ENCODE measurements at regions not wholly inside any gene's neighbourhood (a gene's known extent, or its start where the extent isn't known, plus 50 kb on each side); places are given as distances from the start of the nearest gene placed in this dataset.

GRCh38 chr20:22288957-22289356, 295.4 kb downstream of the FOXA2 start:
- H3K27ac ChIP-seq, result no peak overlapping the region
- no peak for TF ChIP-seq CTCF (IDR thresholded peaks at IDR 0.05)
- peak in 1 of 2 donors; percentile 53 for TF ChIP-seq POLR2AphosphoS5 (IDR thresholded peaks at IDR 0.05; ENCODE audit: insufficient read depth in 1 of 2, low read depth in 1 of 2)
- peaks cover 7% of the 10 kb centered on the region for H3K4me1 ChIP-seq
- H3K9me3 ChIP-seq, result no peaks in the 10 kb centered on the region
- DNase-seq (ENCODE audit: extremely low spot score in 2 of 2), result no peak
- H3K4me3 ChIP-seq, result no peak overlapping the region
- H3K36me3 ChIP-seq, result no peaks in the 10 kb centered on the region
- intact Hi-C loops (cut with DNase I), result no loop called here
- H3K27me3 ChIP-seq, result no peaks in the 10 kb centered on the region

GRCh38 chr20:22288156-22288555, 296.2 kb downstream of the FOXA2 start:
- Histone ChIP-seq H3K4me1 (peaks cover 7% of the 10 kb centered on the region), H3K36me3 (no peaks in the 10 kb centered on the region), H3K27ac (no peak overlapping the region), H3K4me3 (no peak overlapping the region), H3K9me3 (no peaks in the 10 kb centered on the region), H3K27me3 (no peaks in the 10 kb centered on the region)
- no peak for DNase-seq (ENCODE audit: extremely low spot score in 2 of 2)
- TF ChIP-seq POLR2A (IDR thresholded peaks at IDR 0.05) (no peak), CTCF (IDR thresholded peaks at IDR 0.05) (no peak), POLR2AphosphoS5 (IDR thresholded peaks at IDR 0.05; ENCODE audit: insufficient read depth in 1 of 2, low read depth in 1 of 2) (no peak)
- intact Hi-C loops (cut with DNase I), result no loop called here

GRCh38 chr20:22285555-22285954, 298.8 kb downstream of the FOXA2 start:
- TF ChIP-seq POLR2AphosphoS5 (IDR thresholded peaks at IDR 0.05; ENCODE audit: insufficient read depth in 1 of 2, low read depth in 1 of 2) (no peak), POLR2A (IDR thresholded peaks at IDR 0.05) (no peak), CTCF (IDR thresholded peaks at IDR 0.05) (no peak)
- no peaks in the 10 kb centered on the region for H3K36me3 ChIP-seq
- no peak overlapping the region for H3K4me3 ChIP-seq
- intact Hi-C loops (cut with DNase I), result no loop called here
- H3K27me3 ChIP-seq, result no peaks in the 10 kb centered on the region
- no peaks in the 10 kb centered on the region for H3K9me3 ChIP-seq
- no peak overlapping the region for H3K27ac ChIP-seq
- no peak for DNase-seq (ENCODE audit: extremely low spot score in 2 of 2)
- H3K4me1 ChIP-seq, result peaks cover 7% of the 10 kb centered on the region

- intact Hi-C loops (cut with DNase I), result no loop called here
- Histone ChIP-seq H3K4me3 (no peak overlapping the region), H3K27me3 (no peaks in the 10 kb centered on the region), H3K27ac (no peak overlapping the region), H3K9me3 (no peaks in the 10 kb centered on the region), H3K36me3 (no peaks in the 10 kb centered on the region), H3K4me1 (no peaks in the 10 kb centered on the region)
- TF ChIP-seq POLR2AphosphoS5 (IDR thresholded peaks at IDR 0.05; ENCODE audit: insufficient read depth in 1 of 2, low read depth in 1 of 2) (no peak), POLR2A (IDR thresholded peaks at IDR 0.05) (no peak)
- DNase-seq (ENCODE audit: extremely low spot score in 2 of 2), result no peak
These were observed 301.7 kb downstream of the FOXA2 start for GRCh38 chr20:22282696-22283095.

GRCh38 chr20:22274330-22274729, 310.0 kb downstream of the FOXA2 start:
- no peaks in the 10 kb centered on the region for H3K9me3 ChIP-seq
- TF ChIP-seq POLR2A (IDR thresholded peaks at IDR 0.05), result no peak
- TF ChIP-seq POLR2AphosphoS5 (IDR thresholded peaks at IDR 0.05; ENCODE audit: insufficient read depth in 1 of 2, low read depth in 1 of 2), result no peak
- no peak for TF ChIP-seq CTCF (IDR thresholded peaks at IDR 0.05)
- intact Hi-C loops (cut with DNase I), result no loop called here
- no peaks in the 10 kb centered on the region for H3K36me3 ChIP-seq
- no peak overlapping the region for H3K4me3 ChIP-seq
- no peaks in the 10 kb centered on the region for H3K4me1 ChIP-seq
- no peaks in the 10 kb centered on the region for H3K27me3 ChIP-seq
- no peak for DNase-seq (ENCODE audit: extremely low spot score in 2 of 2)
- H3K27ac ChIP-seq, result no peak overlapping the region

- TF ChIP-seq POLR2A (IDR thresholded peaks at IDR 0.05) (no peak), CTCF (IDR thresholded peaks at IDR 0.05) (no peak), POLR2AphosphoS5 (IDR thresholded peaks at IDR 0.05; ENCODE audit: insufficient read depth in 1 of 2, low read depth in 1 of 2) (no peak)
- no peaks in the 10 kb centered on the region for H3K36me3 ChIP-seq
- no peaks in the 10 kb centered on the region for H3K4me1 ChIP-seq
- intact Hi-C loops (cut with DNase I), result no loop called here
- no peak overlapping the region for H3K4me3 ChIP-seq
- no peaks in the 10 kb centered on the region for H3K27me3 ChIP-seq
- no peak for DNase-seq (ENCODE audit: extremely low spot score in 2 of 2)
- no peaks in the 10 kb centered on the region for H3K9me3 ChIP-seq
- no peak overlapping the region for H3K27ac ChIP-seq
These were observed 315.7 kb downstream of the FOXA2 start for GRCh38 chr20:22268675-22269074.

Measured in vagina (tissue), 2 donors.